Fibroblast of villous mesenchyme (primary cell): ENCODE measurements at regions not wholly inside any gene's neighbourhood (a gene's known extent, or its start where the extent isn't known, plus 50 kb on each side); places are given as distances from the start of the nearest gene placed in this dataset.

ENCODE experiments used
- DNase-seq: peaks from one replicate; pipeline ENCODE4 v3.0.0-alpha.2; 2010; ENCODE audit warnings: low read depth
- H3K4me3 ChIP-seq: 2 replicates; pipeline ENCODE4 v1.5.1; 2011; ENCODE audit warnings: low read depth, mild to moderate bottlenecking, low read length
- CTCF ChIP-seq: IDR thresholded peaks from 2 replicates; pipeline ENCODE4 v1.5.1; 2012; ENCODE audit warnings: low read depth, mild to moderate bottlenecking, low read length; ENCODE audit not compliant: insufficient read depth

GRCh38 chr2:52659546-52659945 is 1108.1 kb upstream of the CHAC2 start:
- no peak for TF ChIP-seq CTCF
- H3K4me3 ChIP-seq: no peak overlapping the region
- no peak for DNase-seq

DNA sequence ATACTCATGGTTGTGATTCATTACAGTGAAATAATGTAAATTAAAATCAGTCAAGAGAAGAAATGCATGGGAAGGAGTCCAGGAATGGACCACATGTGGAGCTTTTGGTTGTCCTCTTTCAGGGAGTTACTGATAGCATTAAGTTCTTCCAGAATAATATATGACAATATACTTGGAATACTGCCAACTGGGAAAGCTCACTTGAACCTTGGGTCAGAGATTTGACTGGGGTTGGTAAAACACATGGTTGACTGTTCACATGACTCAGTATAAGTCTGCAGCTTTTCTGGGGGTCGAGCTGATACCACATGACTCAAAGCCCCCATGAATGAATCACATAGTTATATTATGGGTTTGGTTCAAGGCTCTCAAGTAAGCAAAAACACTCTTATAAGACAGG is 1109.0 kb upstream of the CHAC2 start:
- peak; percentile 70 for DNase-seq
- TF ChIP-seq CTCF: no peak
- H3K4me3 ChIP-seq: no peak overlapping the region

- peak; percentile 21 for DNase-seq
- no peak for TF ChIP-seq CTCF
- no peak overlapping the region for H3K4me3 ChIP-seq
These were observed 1127.9 kb upstream of the CHAC2 start for GRCh38 chr2:52639692-52640091.

DNA sequence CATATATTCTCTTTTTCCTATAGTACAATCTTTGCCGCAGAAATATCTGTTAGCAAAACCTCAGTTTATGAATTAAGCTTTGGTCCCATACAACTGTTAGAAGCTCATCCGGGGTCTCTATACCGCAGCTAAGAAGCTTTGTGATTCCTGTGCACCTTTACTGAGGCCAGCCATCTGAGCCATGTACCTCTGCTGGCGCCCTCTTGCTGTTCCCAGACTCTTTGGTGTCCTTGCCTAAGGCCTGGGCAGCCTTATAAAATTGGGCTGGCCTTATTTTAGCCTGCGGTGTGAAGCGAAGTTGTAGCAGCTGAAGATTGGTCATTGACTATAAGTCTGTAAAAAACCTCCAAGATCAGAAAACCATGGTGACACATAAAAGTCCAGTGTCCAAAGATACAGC is 1135.1 kb upstream of the CHAC2 start:
- no peak for TF ChIP-seq CTCF
- no peak for DNase-seq
- H3K4me3 ChIP-seq: no peak overlapping the region

DNA sequence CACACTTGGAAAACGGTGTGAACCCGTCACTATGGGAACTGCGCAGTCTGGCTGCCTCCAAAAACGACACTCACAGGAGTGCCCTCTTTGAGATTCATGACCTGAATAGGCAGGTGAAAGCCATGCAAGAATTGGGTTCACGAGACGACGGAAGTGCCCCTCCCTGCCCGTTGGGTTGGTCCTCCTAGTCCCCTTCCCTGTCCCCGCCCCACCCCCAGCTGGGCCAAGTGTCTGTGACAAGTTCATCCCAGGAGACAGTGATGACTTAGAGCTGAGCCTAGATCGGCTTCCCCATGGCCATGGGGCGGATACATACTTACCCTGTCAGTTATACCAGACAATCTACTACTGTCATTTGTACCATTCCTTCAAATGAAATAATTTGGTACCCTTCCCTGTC is 1137.7 kb upstream of the CHAC2 start:
- DNase-seq: no peak
- no peak for TF ChIP-seq CTCF
- no peak overlapping the region for H3K4me3 ChIP-seq

GRCh38 chr2:52629531-52629930 is 1138.1 kb upstream of the CHAC2 start:
- no peak for DNase-seq
- H3K4me3 ChIP-seq: no peak overlapping the region
- no peak for TF ChIP-seq CTCF

- no peak for TF ChIP-seq CTCF
- no peak overlapping the region for H3K4me3 ChIP-seq
- no peak for DNase-seq
These were observed 1145.3 kb upstream of the CHAC2 start for GRCh38 chr2:52622266-52622665.
